A549 (cell line): ENCODE measurements at regions not wholly inside any gene's neighbourhood (a gene's known extent, or its start where the extent isn't known, plus 50 kb on each side); places are given as distances from the start of the nearest gene placed in this dataset.
"Not testable (repeated sequence)": the region's sequence is repeated elsewhere in the genome, so short reads cannot be mapped to it uniquely, and the experiment has no call there.

Experiments used
- ATAC-seq, 2 experiments: fragments of 200-7000 bp in 1 of 2; fragments of >200 bp in 1 of 2; cut with Nextera tagmentation in 1 of 2; cut with Tn5 transposase in 1 of 2; 3 replicates each; pipeline versions ENCODE4 v1.8.0 to v1.9.1; 2018 to 2020; ENCODE audit warnings: mild to moderate bottlenecking in 1 of 2, moderate library complexity in 1 of 2
- CTCF ChIA-PET: fragments of 300-600 bp; sonication (Branson Sonifier 250); formaldehyde crosslinking; extraction: SDS; loops from one replicate; lab custom pipeline; 2021; ENCODE audit warnings: antibody characterized with exemption, inconsistent platforms; lab: Yijun Ruan, JAX
- POLR2A ChIA-PET: fragments of 350-600 bp; formaldehyde crosslinking; extraction: SDS; loops from one replicate; lab custom pipeline; 2021; ENCODE audit warnings: antibody characterized with exemption, inconsistent platforms; lab: Yijun Ruan, JAX
- DNase-seq, 2 experiments: peaks; one replicate each; pipeline versions ENCODE4 v3.0.0 to v3.0.0-alpha.2; 2011 to 2016; ENCODE audit warnings: low read depth in 1 of 2, low spot score in 1 of 2
- FAIRE-seq: peaks from 2 replicates; lab custom pipeline; 2011; peaks lifted over from hg19 to GRCh38; lab: Jason Lieb, UNC
- H3K27ac ChIP-seq, 2 experiments: fragments of >200 bp; sonication (Bioruptor Twin); formaldehyde crosslinking; 3 replicates each; pipeline ENCODE4 v1.5.1; 2016 to 2017
- H3K4me1 ChIP-seq: fragments of >200 bp; sonication (Bioruptor Twin); formaldehyde crosslinking; 3 replicates; pipeline ENCODE4 v1.6.1; 2016
- H3K4me2 ChIP-seq: fragments of >200 bp; sonication (Bioruptor Twin); formaldehyde crosslinking; 3 replicates; pipeline ENCODE4 v1.6.1; 2016
- H3K4me3 ChIP-seq: fragments of >200 bp; sonication (Bioruptor Twin); formaldehyde crosslinking; 3 replicates; pipeline ENCODE4 v1.5.1; 2016
- H3K9me3 ChIP-seq: fragments of >200 bp; sonication (Bioruptor Twin); formaldehyde crosslinking; 3 replicates; pipeline ENCODE4 v1.6.1; 2016
- CBX2 ChIP-seq: fragments of 200-600 bp; sonication (generic); IDR thresholded peaks from 2 replicates; pipeline ENCODE4 v1.6.1; 2016; ENCODE audit warnings: low read depth, mild to moderate bottlenecking, borderline replicate concordance
- E2F6 ChIP-seq: IDR thresholded peaks from 2 replicates; pipeline ENCODE4 v1.6.1; 2012; ENCODE audit warnings: low read depth, borderline replicate concordance
- ESRRA ChIP-seq: fragments of 150-350 bp; IDR thresholded peaks from 2 replicates; pipeline ENCODE4 v1.6.1; 2014; ENCODE audit warnings: mild to moderate bottlenecking, low read length, borderline replicate concordance
- GATA3 ChIP-seq: IDR thresholded peaks from 2 replicates; pipeline ENCODE4 v1.6.1; 2012; ENCODE audit warnings: borderline replicate concordance
- HDAC2 ChIP-seq: fragments of 200-600 bp; sonication (generic); IDR thresholded peaks from 2 replicates; pipeline ENCODE4 v1.6.1; 2016
- HOXB5 ChIP-seq: fragments of 250-450 bp; sonication (Bioruptor Pico); IDR thresholded peaks from 2 replicates; pipeline ENCODE4 v1.5.0; 2020; ENCODE audit warnings: mild to moderate bottlenecking, moderate library complexity
- JUNB ChIP-seq: fragments of >200 bp; sonication (Bioruptor Twin); formaldehyde crosslinking; IDR thresholded peaks from 2 replicates; pipeline ENCODE4 v1.6.1; 2016
- KDM5A ChIP-seq: fragments of 200-600 bp; sonication (generic); IDR thresholded peaks from 2 replicates; pipeline ENCODE4 v1.6.1; 2016; ENCODE audit warnings: antibody characterized with exemption, mild to moderate bottlenecking
- MAFK ChIP-seq: fragments of 450-650 bp; IDR thresholded peaks from 2 replicates; pipeline ENCODE4 v1.6.1; 2014; ENCODE audit not compliant: partially characterized antibody
- POLR2AphosphoS2 ChIP-seq: conservative IDR thresholded peaks from 2 replicates; pipeline ENCODE4 v1.6.1; 2012; ENCODE audit warnings: low read length, improper control_type of control experiment, inconsistent platforms
- REST ChIP-seq: fragments of 200-600 bp; sonication (generic); IDR thresholded peaks from 2 replicates; pipeline ENCODE4 v1.6.1; 2016; ENCODE audit warnings: antibody characterized with exemption, mild to moderate bottlenecking, moderate library complexity
- RNF2 ChIP-seq: fragments of 200-600 bp; sonication (generic); IDR thresholded peaks from 2 replicates; pipeline ENCODE4 v1.6.1; 2016; ENCODE audit warnings: low read depth, mild to moderate bottlenecking, antibody characterized with exemption, moderate library complexity, borderline replicate concordance
- SMC3 ChIP-seq: fragments of >200 bp; sonication (Bioruptor Twin); formaldehyde crosslinking; IDR thresholded peaks from 3 replicates; pipeline ENCODE4 v1.6.1; 2018; ENCODE audit warnings: inconsistent platforms
- TFCP2L1 ChIP-seq: fragments of 250-450 bp; sonication (Bioruptor Pico); IDR thresholded peaks from 2 replicates; pipeline ENCODE4 v1.5.0; 2021; ENCODE audit warnings: mild to moderate bottlenecking
- USF2 ChIP-seq: fragments of 450-650 bp; IDR thresholded peaks from 2 replicates; pipeline ENCODE4 v1.6.1; 2014; ENCODE audit warnings: antibody characterized with exemption
- ZNF302 ChIP-seq: fragments of 250-450 bp; sonication (Bioruptor Pico); IDR thresholded peaks from 2 replicates; pipeline ENCODE4 v1.9.0; 2021; ENCODE audit warnings: inconsistent platforms, mild to moderate bottlenecking, moderate library complexity
- WGBS: methylation state at CpG from one replicate; pipeline ENCODE4 v1.1.6; 2017; ENCODE audit errors: missing lambda C conversion rate; 5-methylcytosine and 5-hydroxymethylcytosine counted together

- 57% methylated on average over 3 of the region's 3 CpGs for WGBS
- H3K4me2 ChIP-seq, CTCF ChIA-PET, H3K9me3 ChIP-seq, ATAC-seq, DNase-seq, H3K4me1 ChIP-seq, H3K27ac ChIP-seq, H3K4me3 ChIP-seq, FAIRE-seq, POLR2A ChIA-PET: not testable (repeated sequence)
These were observed 401.3 kb upstream of the NR5A2 start for GRCh38 chr1:199626228-199626627.

GRCh38 chr1:199629624-199630023 is 397.9 kb upstream of the NR5A2 start:
- WGBS, result 39% methylated on average over 4 of the region's 4 CpGs
- POLR2A ChIA-PET, result no interaction called here
- H3K4me3 ChIP-seq, result no peak overlapping the region
- ATAC-seq (no peak), FAIRE-seq (no peak), DNase-seq (no peak)
- no peak overlapping the region for H3K27ac ChIP-seq
- H3K4me1 ChIP-seq, result no peaks in the 10 kb centered on the region
- TF ChIP-seq SMC3 (no peak), HDAC2 (no peak), GATA3 (no peak), RNF2 (no peak), CBX2 (no peak), TFCP2L1 (no peak), POLR2AphosphoS2 (no peak)
- CTCF ChIA-PET, result interaction anchor here (1.0 kb wide), 1 partner anchor 78 kb away, joined by 3 read pairs; no protein-coding TSS in a partner anchor
- no peak overlapping the region for H3K4me2 ChIP-seq
- H3K9me3 ChIP-seq, result no peaks in the 10 kb centered on the region

- no peak overlapping the region for H3K4me2 ChIP-seq
- 48% methylated on average over 1 of the region's 1 CpG for WGBS
- peaks cover 5% of the 10 kb centered on the region; the same call in 2 of the 3 replicates for H3K9me3 ChIP-seq
- POLR2A ChIA-PET, result no interaction called here
- no peak for FAIRE-seq
- DNase-seq, result no peak
- H3K27ac ChIP-seq, result no peak overlapping the region
- CTCF ChIA-PET, result no interaction called here
- TF ChIP-seq SMC3 (no peak), REST (no peak), MAFK (peak; percentile 83)
- no peak overlapping the region for H3K4me3 ChIP-seq
- no peak for ATAC-seq
- no peaks in the 10 kb centered on the region for H3K4me1 ChIP-seq
These were observed 388.1 kb upstream of the NR5A2 start for GRCh38 chr1:199639453-199639852.

- no peak overlapping the region for H3K4me2 ChIP-seq
- POLR2A ChIA-PET, result no interaction called here
- no peak overlapping the region for H3K27ac ChIP-seq
- TF ChIP-seq RNF2 (no peak), REST (no peak), KDM5A (no peak), JUNB (no peak), E2F6 (no peak), HOXB5 (CRISPR knock-in tag) (no peak), CBX2 (no peak), ZNF302 (no peak), ESRRA (no peak), USF2 (no peak), TFCP2L1 (no peak)
- ATAC-seq, result no peak
- H3K4me3 ChIP-seq, result no peak overlapping the region
- H3K9me3 ChIP-seq, result no peaks in the 10 kb centered on the region
- DNase-seq, result no peak
- no peak for FAIRE-seq
- 45% methylated on average over 3 of the region's 3 CpGs for WGBS
- CTCF ChIA-PET, result interaction anchor here (1.3 kb wide), 1 partner anchor 9 kb away, joined by 4 read pairs; no protein-coding TSS in a partner anchor
- peaks cover 4% of the 10 kb centered on the region; the same call in 1 of the 3 replicates for H3K4me1 ChIP-seq
These were observed 386.0 kb upstream of the NR5A2 start for GRCh38 chr1:199641531-199641930.
